SU-DHL-6 (cell line): ENCODE measurements at regions not wholly inside any gene's neighbourhood (a gene's known extent, or its start where the extent isn't known, plus 50 kb on each side); places are given as distances from the start of the nearest gene placed in this dataset.

Experiments
- H2AFZ ChIP-seq: fragments of 200-600 bp; sonication (generic); 2 replicates; pipeline ENCODE4 v1.6.1; 2014; ENCODE audit warnings: low read depth, mild to moderate bottlenecking, moderate library complexity, mixed read lengths, antibody characterized with exemption, low read length; ENCODE audit not compliant: severe bottlenecking
- H3F3A ChIP-seq: fragments of 200-600 bp; shearing (Covaris generic); 2 replicates; pipeline ENCODE4 v1.6.0; 2016; ENCODE audit warnings: antibody characterized with exemption, mild to moderate bottlenecking; ENCODE audit not compliant: insufficient read depth
- H3K27ac ChIP-seq: fragments of 200-600 bp; sonication (generic); 2 replicates; pipeline ENCODE4 v1.5.1; 2016; ENCODE audit warnings: low read depth, mild to moderate bottlenecking, low read length, moderate library complexity, mixed read lengths
- H3K27me3 ChIP-seq: fragments of 200-600 bp; sonication (generic), shearing (Covaris generic); 2 replicates; pipeline ENCODE4 v1.6.0; 2014; ENCODE audit warnings: mild to moderate bottlenecking, low read length
- H3K36me3 ChIP-seq: fragments of 200-600 bp; sonication (generic); 2 replicates; pipeline ENCODE4 v1.6.1; 2014; ENCODE audit warnings: mild to moderate bottlenecking, low read length, mixed read lengths
- H3K4me2 ChIP-seq: fragments of 300-600, 200-600 bp; shearing (Covaris generic), sonication (generic); 2 replicates; pipeline ENCODE4 v1.6.0; 2014; ENCODE audit warnings: low read length, low read depth, mild to moderate bottlenecking; ENCODE audit not compliant: poor library complexity, severe bottlenecking
- H3K4me3 ChIP-seq: fragments of 200-600 bp; sonication (generic); 2 replicates; pipeline ENCODE4 v1.5.1; 2014; ENCODE audit warnings: antibody characterized with exemption, low read length, mild to moderate bottlenecking, mixed read lengths; ENCODE audit not compliant: insufficient read depth, poor library complexity, severe bottlenecking
- H3K79me2 ChIP-seq: fragments of 200-600 bp; sonication (generic); 2 replicates; pipeline ENCODE4 v1.6.1; 2014; ENCODE audit warnings: mild to moderate bottlenecking, low read length, moderate library complexity; ENCODE audit not compliant: insufficient read depth
- H3K9ac ChIP-seq: fragments of 200-600 bp; sonication (generic); 2 replicates; pipeline ENCODE4 v1.7.0; 2014; ENCODE audit warnings: mild to moderate bottlenecking, low read length
- H3K9me2 ChIP-seq: fragments of 200-600 bp; sonication (generic); replicated peaks from 2 replicates; pipeline ENCODE4 v1.6.1; 2014; ENCODE audit warnings: low read length; ENCODE audit not compliant: insufficient read depth
- H3K9me3 ChIP-seq: fragments of 200-600 bp; sonication (generic); 2 replicates; pipeline ENCODE4 v1.6.1; 2014; ENCODE audit warnings: low read length, mixed read lengths; ENCODE audit not compliant: insufficient read depth
- H4K20me1 ChIP-seq: fragments of 200-600 bp; sonication (generic); 2 replicates; pipeline ENCODE4 v1.6.1; 2014; ENCODE audit warnings: low read depth, mild to moderate bottlenecking, antibody characterized with exemption, low read length, moderate library complexity, mixed read lengths
- CTCF ChIP-seq: fragments of 200-600 bp; sonication (generic); IDR thresholded peaks from one replicate; pipeline ENCODE4 v1.5.1; 2017; ENCODE audit warnings: antibody characterized with exemption, mild to moderate bottlenecking, low read length, moderate library complexity; ENCODE audit not compliant: insufficient read depth, poor library complexity, severe bottlenecking
- EZH2phosphoT487 ChIP-seq: fragments of 200-600 bp; sonication (generic), shearing (Covaris generic); conservative IDR thresholded peaks from 2 replicates; pipeline ENCODE4 v1.6.1; 2018; ENCODE audit warnings: mild to moderate bottlenecking, antibody characterized with exemption, low read length, moderate library complexity, mixed read lengths

GRCh38 chr5:15256485-15256884 lies 243.5 kb upstream of the FBXL7 start:
- H3K9me2 ChIP-seq, result no peaks in the 10 kb centered on the region; the same call in 1 of the 2 replicates

GRCh38 chr5:15255576-15255975 lies 244.4 kb upstream of the FBXL7 start:
- H3K9me2 ChIP-seq, result no peaks in the 10 kb centered on the region; the same call in 1 of the 2 replicates
- H3K36me3 ChIP-seq, result no peaks in the 10 kb centered on the region
- H3K4me2 ChIP-seq, result no peak overlapping the region
- no peak overlapping the region for H3K9ac ChIP-seq
- H3F3A ChIP-seq, result no peaks in the 10 kb centered on the region
- H3K27ac ChIP-seq, result no peak overlapping the region
- no peaks in the 10 kb centered on the region for H3K9me3 ChIP-seq
- H2AFZ ChIP-seq, result no peak overlapping the region
- no peaks in the 10 kb centered on the region for H3K79me2 ChIP-seq
- no peak overlapping the region for H3K4me3 ChIP-seq
- TF ChIP-seq CTCF (no peak), EZH2phosphoT487 (no peak)
- no peaks in the 10 kb centered on the region for H3K27me3 ChIP-seq
- no peaks in the 10 kb centered on the region for H4K20me1 ChIP-seq

More at GRCh38 chr5:15256485-15256884, 243.5 kb upstream of the FBXL7 start:
- H3K4me2 ChIP-seq, result no peak overlapping the region
- H2AFZ ChIP-seq, result no peak overlapping the region
- H3K9me3 ChIP-seq, result no peaks in the 10 kb centered on the region
- H3K9ac ChIP-seq, result no peak overlapping the region
- TF ChIP-seq EZH2phosphoT487 (no peak), CTCF (no peak)
- no peak overlapping the region for H3K4me3 ChIP-seq
- H4K20me1 ChIP-seq, result no peaks in the 10 kb centered on the region
- no peaks in the 10 kb centered on the region for H3K27me3 ChIP-seq
- no peaks in the 10 kb centered on the region for H3K36me3 ChIP-seq
- H3K79me2 ChIP-seq, result no peaks in the 10 kb centered on the region
- no peaks in the 10 kb centered on the region for H3F3A ChIP-seq
- no peak overlapping the region for H3K27ac ChIP-seq

- Histone ChIP-seq H3K4me2 (no peak overlapping the region), H3K9me3 (no peaks in the 10 kb centered on the region), H3K9ac (no peak overlapping the region), H2AFZ (no peak overlapping the region), H4K20me1 (no peaks in the 10 kb centered on the region), H3K27ac (no peak overlapping the region), H3K79me2 (no peaks in the 10 kb centered on the region), H3K4me3 (no peak overlapping the region), H3K9me2 (no peaks in the 10 kb centered on the region; the same call in 1 of the 2 replicates), H3F3A (no peaks in the 10 kb centered on the region), H3K27me3 (no peaks in the 10 kb centered on the region), H3K36me3 (no peaks in the 10 kb centered on the region)
- TF ChIP-seq CTCF (no peak), EZH2phosphoT487 (no peak)
Measured at GRCh38 chr5:15254607-15255006, 245.4 kb upstream of the FBXL7 start.

- Histone ChIP-seq H3K9me2 (no peaks in the 10 kb centered on the region; the same call in 1 of the 2 replicates), H4K20me1 (no peaks in the 10 kb centered on the region), H3F3A (no peaks in the 10 kb centered on the region), H3K27me3 (no peaks in the 10 kb centered on the region), H2AFZ (no peak overlapping the region), H3K9ac (no peak overlapping the region), H3K79me2 (no peaks in the 10 kb centered on the region), H3K4me3 (no peak overlapping the region), H3K4me2 (no peak overlapping the region), H3K9me3 (no peaks in the 10 kb centered on the region), H3K36me3 (no peaks in the 10 kb centered on the region), H3K27ac (no peak overlapping the region)
- TF ChIP-seq CTCF, result no peak
- no peak for TF ChIP-seq EZH2phosphoT487
Measured at GRCh38 chr5:15252331-15252730, 247.6 kb upstream of the FBXL7 start.
